CD4-positive, alpha-beta T cell (primary cell): ENCODE measurements at regions not wholly inside any gene's neighbourhood (a gene's known extent, or its start where the extent isn't known, plus 50 kb on each side); places are given as distances from the start of the nearest gene placed in this dataset.
"Not testable (repeated sequence)": the region's sequence is repeated elsewhere in the genome, so short reads cannot be mapped to it uniquely, and the experiment has no call there.

Experiments used
- ATAC-seq: fragments of 200-7000 bp; cut with Tn5 transposase; one replicate; pipeline ENCODE4 v1.10.0; 2022; ENCODE audit warnings: mild to moderate bottlenecking; ENCODE audit not compliant: poor library complexity
- CTCF ChIA-PET: fragments of 350-600 bp; sonication (Branson Sonifier 250); formaldehyde crosslinking; loops from one replicate; lab custom pipeline; 2021; ENCODE audit warnings: antibody characterized with exemption, inconsistent platforms; lab: Charles Lee
- POLR2A ChIA-PET: fragments of 350-600 bp; sonication (Branson Sonifier 250); formaldehyde crosslinking; loops from one replicate; lab custom pipeline; 2021; ENCODE audit warnings: antibody characterized with exemption, inconsistent platforms; lab: Charles Lee
- DNase-seq, 14 experiments: peaks; one replicate each; pipeline ENCODE4 v3.0.0-alpha.2; 2013 to 2020; ENCODE audit warnings: mixed read lengths in 2 of 14
- H3K27ac ChIP-seq, 2 donors: one replicate each; pipeline versions ENCODE4 v1.5.1 to v1.7.0; 2013; ENCODE audit warnings: low read length in 2 of 2, low read depth in 1 of 2, mild to moderate bottlenecking in 1 of 2
- H3K27me3 ChIP-seq, 2 experiments: 1 replicate in 1 of 2; 2 replicates in 1 of 2; pipeline versions ENCODE4 v1.6.1 to v1.7.0; 2013; ENCODE audit warnings: low read length in 2 of 2, control low read depth in 1 of 2, mild to moderate bottlenecking in 1 of 2, moderate library complexity in 1 of 2; ENCODE audit not compliant: insufficient read depth in 2 of 2, control insufficient read depth in 1 of 2
- H3K36me3 ChIP-seq: one replicate; pipeline ENCODE4 v1.6.1; 2013; ENCODE audit warnings: low read length, control low read depth; ENCODE audit not compliant: insufficient read depth
- H3K4me1 ChIP-seq: one replicate; pipeline ENCODE4 v1.6.1; 2013; ENCODE audit warnings: low read length, control low read depth; ENCODE audit not compliant: insufficient read depth
- H3K4me3 ChIP-seq: one replicate; pipeline ENCODE4 v1.5.1; 2013; ENCODE audit warnings: mild to moderate bottlenecking, low read length, moderate library complexity
- H3K9me3 ChIP-seq, 2 experiments: 1 replicate in 1 of 2; 2 replicates in 1 of 2; pipeline versions ENCODE4 v1.6.1 to v1.7.0; 2013; ENCODE audit warnings: low read length in 2 of 2, mild to moderate bottlenecking in 2 of 2, control low read depth in 1 of 2, moderate library complexity in 1 of 2; ENCODE audit not compliant: control insufficient read depth in 1 of 2, insufficient read depth in 1 of 2
- H3K27ac Mint-ChIP-seq: one replicate; pipeline ENCODE4 v1.8.0; 2020; ENCODE audit warnings: mixed read lengths
- H3K27me3 Mint-ChIP-seq: one replicate; pipeline ENCODE4 v1.8.0; 2021; ENCODE audit warnings: mixed read lengths
- H3K36me3 Mint-ChIP-seq: one replicate; pipeline ENCODE4 v1.8.0; 2021; ENCODE audit warnings: low read depth, mixed read lengths
- H3K4me1 Mint-ChIP-seq: one replicate; pipeline ENCODE4 v1.8.0; 2021; ENCODE audit warnings: low read depth, mixed read lengths
- H3K4me3 Mint-ChIP-seq: one replicate; pipeline ENCODE4 v1.8.0; 2020; ENCODE audit warnings: mild to moderate bottlenecking, mixed read lengths
- H3K9me3 Mint-ChIP-seq: one replicate; pipeline ENCODE4 v1.8.0; 2020; ENCODE audit warnings: mixed read lengths
- intact Hi-C, 2 experiments: fragments of 100-400 bp; cut with DNase I in 1 of 2; cut with micrococcal nuclease in 1 of 2; formaldehyde crosslinking; loops; one replicate each; pipeline versions ENCODE4 v1.15.1 to v1.9.0; 2023 to 2025; cut with DNase I, micrococcal nuclease
- TF ChIP-seq, protein P1 (sequence below): fragments of 200-600 bp; IDR thresholded peaks from one replicate; pipeline ENCODE4 v1.8.0; 2022; ENCODE audit warnings: antibody characterized with exemption, mild to moderate bottlenecking

DNA sequence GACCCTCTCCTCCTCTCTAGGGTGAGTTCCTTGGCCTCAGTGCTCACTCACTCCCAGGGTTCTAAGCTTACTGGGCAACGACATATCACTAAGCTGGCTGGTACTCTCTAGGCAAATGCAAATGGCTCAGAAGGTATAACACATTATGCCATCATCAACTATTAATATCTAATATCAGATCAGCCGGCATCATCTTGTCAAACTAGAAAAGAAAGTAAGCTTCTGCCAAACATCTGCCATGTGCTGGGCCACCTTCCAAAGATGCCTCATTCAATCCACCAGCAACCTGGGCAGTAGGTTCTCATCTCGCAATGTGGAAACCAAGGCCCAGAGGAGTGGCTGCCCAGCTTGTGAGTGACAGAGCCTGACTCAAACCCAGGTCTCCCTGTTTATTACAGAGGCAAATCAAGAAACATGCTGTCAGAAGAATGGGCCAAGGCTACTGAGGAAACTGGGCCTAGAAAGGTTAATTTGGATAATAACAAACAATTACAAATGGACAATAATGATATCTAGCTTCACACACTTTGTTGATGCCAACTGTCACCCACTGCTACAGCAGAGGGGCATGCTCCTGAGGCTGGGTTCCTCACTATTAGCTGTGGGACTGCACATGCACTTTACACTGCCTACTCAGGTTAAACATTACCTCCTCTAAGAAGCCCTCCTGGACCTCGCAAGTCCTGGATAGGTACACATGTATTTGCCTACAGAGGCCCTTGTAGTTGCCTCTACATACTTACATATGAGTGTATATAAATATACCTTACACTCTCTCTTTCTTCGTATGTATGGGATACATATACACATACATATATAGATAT, 183.3 kb upstream of the JUN start:
- no peak for ATAC-seq

DNA sequence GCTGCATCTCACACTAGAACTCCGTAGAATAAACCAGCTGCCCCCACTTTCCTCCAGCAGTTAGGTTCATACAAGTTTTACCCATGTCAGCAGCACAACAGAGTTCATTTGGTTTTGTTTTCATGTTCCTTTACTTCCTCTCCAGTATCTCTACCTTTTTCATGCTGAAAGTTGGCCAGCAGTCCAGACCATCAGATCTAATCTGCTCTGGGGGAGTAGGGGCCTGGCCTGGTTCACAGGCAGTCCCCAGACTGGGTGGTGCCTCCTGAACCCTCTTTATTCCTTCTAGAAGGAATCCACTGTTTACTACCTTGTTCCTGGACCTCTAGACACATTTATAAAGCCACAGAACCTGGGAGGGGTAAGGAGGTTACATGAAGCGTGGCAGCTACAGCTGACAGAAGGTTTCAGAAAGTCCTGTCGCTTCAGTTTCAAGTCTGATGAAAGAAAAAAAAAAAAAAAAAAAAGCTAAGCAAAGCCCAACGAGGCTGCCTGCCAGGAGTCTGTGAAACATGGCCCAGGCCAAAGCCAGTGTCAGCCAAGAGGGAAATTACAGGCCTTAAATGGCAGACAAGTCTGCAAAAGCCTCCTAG, 184.6 kb upstream of the JUN start:
- TF ChIP-seq, protein P1, sequence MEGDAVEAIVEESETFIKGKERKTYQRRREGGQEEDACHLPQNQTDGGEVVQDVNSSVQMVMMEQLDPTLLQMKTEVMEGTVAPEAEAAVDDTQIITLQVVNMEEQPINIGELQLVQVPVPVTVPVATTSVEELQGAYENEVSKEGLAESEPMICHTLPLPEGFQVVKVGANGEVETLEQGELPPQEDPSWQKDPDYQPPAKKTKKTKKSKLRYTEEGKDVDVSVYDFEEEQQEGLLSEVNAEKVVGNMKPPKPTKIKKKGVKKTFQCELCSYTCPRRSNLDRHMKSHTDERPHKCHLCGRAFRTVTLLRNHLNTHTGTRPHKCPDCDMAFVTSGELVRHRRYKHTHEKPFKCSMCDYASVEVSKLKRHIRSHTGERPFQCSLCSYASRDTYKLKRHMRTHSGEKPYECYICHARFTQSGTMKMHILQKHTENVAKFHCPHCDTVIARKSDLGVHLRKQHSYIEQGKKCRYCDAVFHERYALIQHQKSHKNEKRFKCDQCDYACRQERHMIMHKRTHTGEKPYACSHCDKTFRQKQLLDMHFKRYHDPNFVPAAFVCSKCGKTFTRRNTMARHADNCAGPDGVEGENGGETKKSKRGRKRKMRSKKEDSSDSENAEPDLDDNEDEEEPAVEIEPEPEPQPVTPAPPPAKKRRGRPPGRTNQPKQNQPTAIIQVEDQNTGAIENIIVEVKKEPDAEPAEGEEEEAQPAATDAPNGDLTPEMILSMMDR: no peak
- peak; percentile 81 for ATAC-seq
- H3K4me1 ChIP-seq: peaks cover 30% of the 10 kb centered on the region
- no peaks in the 10 kb centered on the region for H3K9me3 Mint-ChIP-seq
- H3K4me3 Mint-ChIP-seq: peak overlapping the region; percentile 5
- no peak overlapping the region for H3K4me3 ChIP-seq
- DNase-seq: peak in 6 of 14 experiments; percentile 3 to 60 (median 35)
- H3K27ac ChIP-seq: peak overlapping the region; percentile 62 to 65
- intact Hi-C loops: loop anchor here in 1 of 2 experiments (5.0 kb wide), 1 partner anchor 36 kb away; no protein-coding TSS in a partner anchor
- no peaks in the 10 kb centered on the region for H3K36me3 ChIP-seq
- no peaks in the 10 kb centered on the region for H3K27me3 ChIP-seq
- ChIA-PET POLR2A (interaction anchor here (0.6 to 2.6 kb wide), 7 partner anchors 10 to 925 kb away, joined by 3 to 13 read pairs (median 3); partner anchors contain the start of gene JUN), CTCF (no interaction called here)
- no peaks in the 10 kb centered on the region for H3K9me3 ChIP-seq
- peak overlapping the region; percentile 86 for H3K27ac Mint-ChIP-seq
- H3K36me3 Mint-ChIP-seq: no peaks in the 10 kb centered on the region
- H3K27me3 Mint-ChIP-seq: no peaks in the 10 kb centered on the region
- peaks cover 42% of the 10 kb centered on the region for H3K4me1 Mint-ChIP-seq

More for the DNA sequence above, 183.3 kb upstream of the JUN start:
- Histone ChIP-seq H3K4me3 (no peak overlapping the region), H3K9me3 (no peaks in the 10 kb centered on the region), H3K36me3 (no peaks in the 10 kb centered on the region), H3K4me1 (peaks cover 30% of the 10 kb centered on the region), H3K27me3 (no peaks in the 10 kb centered on the region), H3K27ac (no peak overlapping the region)
- intact Hi-C loops: loop anchor here in 1 of 2 experiments (5.0 kb wide), 1 partner anchor 35 kb away; no protein-coding TSS in a partner anchor
- Mint-ChIP-seq H3K27me3 (no peaks in the 10 kb centered on the region), H3K9me3 (no peaks in the 10 kb centered on the region), H3K4me1 (peaks cover 42% of the 10 kb centered on the region), H3K36me3 (no peaks in the 10 kb centered on the region), H3K27ac (peak overlapping the region; percentile 86), H3K4me3 (no peak overlapping the region)
- no peak for DNase-seq
- TF ChIP-seq, protein P1: no peak
- ChIA-PET CTCF (no interaction called here), POLR2A (no interaction called here)

DNA sequence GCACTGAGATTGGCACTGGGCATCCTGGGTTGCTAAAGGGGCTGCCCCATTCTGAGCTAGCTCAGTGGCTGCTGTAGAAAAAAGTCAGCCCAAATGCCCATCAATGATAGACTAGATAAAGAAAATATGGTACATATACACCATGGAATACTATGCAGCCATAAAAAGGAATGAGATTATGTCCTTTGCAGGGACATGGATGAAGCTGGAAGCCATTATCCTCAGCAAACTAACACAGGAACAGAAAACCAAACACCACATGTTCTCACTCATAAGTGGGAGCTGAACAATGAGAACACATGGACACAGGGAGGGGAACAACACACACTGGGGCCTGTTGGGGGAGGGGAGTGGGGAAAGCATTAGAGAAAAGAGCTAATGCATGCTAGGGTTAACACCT, 185.3 kb upstream of the JUN start:
- Mint-ChIP-seq H3K27ac (peak overlapping the region; percentile 86), H3K4me1 (peaks cover 42% of the 10 kb centered on the region)
- H3K36me3 ChIP-seq, H3K27me3 ChIP-seq, H3K9me3 Mint-ChIP-seq, H3K4me3 Mint-ChIP-seq, H3K9me3 ChIP-seq, H3K27me3 Mint-ChIP-seq, H3K36me3 Mint-ChIP-seq, ATAC-seq, H3K4me3 ChIP-seq: not testable (repeated sequence)
- H3K27ac ChIP-seq: peak overlapping the region in 1 of 2 donors; percentile 65
- peak in 1 of 14 experiments; percentile 41 for DNase-seq
- H3K4me1 ChIP-seq: peaks cover 30% of the 10 kb centered on the region
- ChIA-PET POLR2A (interaction anchor here (0.6 to 2.6 kb wide), 6 partner anchors 26 to 924 kb away, joined by 3 to 13 read pairs (median 3); partner anchors contain the start of gene JUN), CTCF (interaction anchor here (0.6 kb wide), 1 partner anchor 184 kb away, joined by 3 read pairs; no protein-coding TSS in a partner anchor)
- intact Hi-C loops: loop anchor here in 1 of 2 experiments (5.0 kb wide), 1 partner anchor 37 kb away; no protein-coding TSS in a partner anchor
